ENCODE measurements at regions not wholly inside any gene's neighbourhood (a gene's known extent, or its start where the extent isn't known, plus 50 kb on each side); places are given as distances from the start of the nearest gene placed in this dataset.
A peak's percentile ranks its signal among the peaks of the same experiment; 100 is the strongest.

DNA sequence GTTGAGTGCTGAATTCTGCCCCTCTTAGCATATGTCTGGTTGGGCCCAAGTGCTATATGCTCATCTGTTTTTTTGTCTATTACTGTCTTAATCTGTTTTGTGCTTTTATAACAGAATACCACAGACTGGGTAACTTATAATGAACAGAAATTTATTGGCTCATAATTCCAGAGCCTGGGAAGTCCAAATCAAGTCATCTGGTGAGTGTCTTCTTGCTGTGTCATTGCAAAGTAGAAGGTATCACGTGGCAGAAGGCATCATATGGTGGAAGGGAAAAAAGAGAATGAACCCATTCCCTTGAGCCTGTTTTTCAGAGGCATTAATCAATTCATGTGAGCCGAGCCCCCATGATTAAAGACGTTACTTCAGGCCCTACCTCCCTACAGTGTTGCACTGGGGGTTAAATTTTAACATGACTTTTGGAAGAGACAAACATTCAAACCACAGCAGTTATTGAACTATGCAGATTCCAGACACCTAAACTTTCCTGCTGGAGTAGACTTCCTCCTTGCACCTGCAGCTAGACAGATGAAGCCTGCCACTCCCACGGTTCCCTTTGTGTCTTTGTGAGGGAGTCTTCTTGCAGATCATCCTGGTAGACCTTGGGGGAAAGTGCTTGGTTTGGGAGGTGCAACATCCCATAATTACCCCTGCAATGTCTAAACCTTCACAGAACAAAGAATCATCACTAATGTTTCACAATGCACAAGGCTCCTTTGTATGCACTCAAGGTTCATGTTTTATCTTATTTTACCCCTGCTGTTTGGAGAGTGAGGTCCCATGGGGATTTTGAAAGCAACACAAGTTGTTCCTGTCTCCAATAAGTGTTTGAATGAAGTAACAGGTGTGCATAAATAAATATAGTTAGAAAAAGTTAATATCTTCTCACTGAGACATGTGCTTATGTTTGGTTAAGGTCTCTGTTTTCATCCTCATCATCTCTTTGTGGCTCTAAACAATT is 64.7 kb upstream of the XCR1 start:
- Histone ChIP-seq H3K9me3 (no peaks in the 10 kb centered on the region), H3K27me3 (replicated peaks; ENCODE audit: insufficient read depth) (no peaks in the 10 kb centered on the region), H3K36me3 (no peaks in the 10 kb centered on the region), H3K27ac (no peak overlapping the region), H3K4me3 (no peak overlapping the region), H3K4me1 (ENCODE audit: control insufficient read depth in 1 of 2, low read depth in 2 of 2) (no peaks in the 10 kb centered on the region)
- ATAC-seq (ENCODE audit: insufficient number of reproducible peaks, low FRiP score, low read depth) (no peak), DNase-seq (ENCODE audit: low spot score) (no peak)
- TF ChIP-seq, protein P1, sequence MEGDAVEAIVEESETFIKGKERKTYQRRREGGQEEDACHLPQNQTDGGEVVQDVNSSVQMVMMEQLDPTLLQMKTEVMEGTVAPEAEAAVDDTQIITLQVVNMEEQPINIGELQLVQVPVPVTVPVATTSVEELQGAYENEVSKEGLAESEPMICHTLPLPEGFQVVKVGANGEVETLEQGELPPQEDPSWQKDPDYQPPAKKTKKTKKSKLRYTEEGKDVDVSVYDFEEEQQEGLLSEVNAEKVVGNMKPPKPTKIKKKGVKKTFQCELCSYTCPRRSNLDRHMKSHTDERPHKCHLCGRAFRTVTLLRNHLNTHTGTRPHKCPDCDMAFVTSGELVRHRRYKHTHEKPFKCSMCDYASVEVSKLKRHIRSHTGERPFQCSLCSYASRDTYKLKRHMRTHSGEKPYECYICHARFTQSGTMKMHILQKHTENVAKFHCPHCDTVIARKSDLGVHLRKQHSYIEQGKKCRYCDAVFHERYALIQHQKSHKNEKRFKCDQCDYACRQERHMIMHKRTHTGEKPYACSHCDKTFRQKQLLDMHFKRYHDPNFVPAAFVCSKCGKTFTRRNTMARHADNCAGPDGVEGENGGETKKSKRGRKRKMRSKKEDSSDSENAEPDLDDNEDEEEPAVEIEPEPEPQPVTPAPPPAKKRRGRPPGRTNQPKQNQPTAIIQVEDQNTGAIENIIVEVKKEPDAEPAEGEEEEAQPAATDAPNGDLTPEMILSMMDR (IDR thresholded peaks at IDR 0.05) = no peak

DNA sequence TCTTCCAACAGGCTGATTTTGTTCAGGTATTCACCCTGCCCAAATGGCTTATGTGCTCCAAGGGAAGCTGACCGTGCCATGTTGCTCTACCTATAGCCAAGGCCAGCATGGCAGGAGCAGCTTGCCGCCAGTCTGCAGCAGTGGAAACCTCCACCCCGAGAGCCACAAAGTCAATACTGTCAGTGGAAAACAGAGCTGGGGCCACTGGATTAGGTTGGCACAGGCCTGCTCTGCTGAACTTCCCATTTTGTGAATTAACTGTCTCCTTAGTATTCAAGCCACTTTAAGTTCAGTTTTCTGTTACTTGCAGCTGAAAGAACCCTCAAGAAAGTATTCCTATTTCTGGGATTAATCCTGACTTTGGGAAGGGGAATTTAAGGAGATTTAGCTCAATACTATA is 63.8 kb upstream of the XCR1 start:
- Histone ChIP-seq H3K27ac (no peak overlapping the region), H3K9me3 (no peaks in the 10 kb centered on the region), H3K4me1 (ENCODE audit: control insufficient read depth in 1 of 2, low read depth in 2 of 2) (no peaks in the 10 kb centered on the region), H3K27me3 (replicated peaks; ENCODE audit: insufficient read depth) (no peaks in the 10 kb centered on the region), H3K36me3 (no peaks in the 10 kb centered on the region), H3K4me3 (no peak overlapping the region)
- TF ChIP-seq, protein P1 (IDR thresholded peaks at IDR 0.05) = no peak
- ATAC-seq (ENCODE audit: insufficient number of reproducible peaks, low FRiP score, low read depth) (no peak), DNase-seq (ENCODE audit: low spot score) (no peak)

DNA sequence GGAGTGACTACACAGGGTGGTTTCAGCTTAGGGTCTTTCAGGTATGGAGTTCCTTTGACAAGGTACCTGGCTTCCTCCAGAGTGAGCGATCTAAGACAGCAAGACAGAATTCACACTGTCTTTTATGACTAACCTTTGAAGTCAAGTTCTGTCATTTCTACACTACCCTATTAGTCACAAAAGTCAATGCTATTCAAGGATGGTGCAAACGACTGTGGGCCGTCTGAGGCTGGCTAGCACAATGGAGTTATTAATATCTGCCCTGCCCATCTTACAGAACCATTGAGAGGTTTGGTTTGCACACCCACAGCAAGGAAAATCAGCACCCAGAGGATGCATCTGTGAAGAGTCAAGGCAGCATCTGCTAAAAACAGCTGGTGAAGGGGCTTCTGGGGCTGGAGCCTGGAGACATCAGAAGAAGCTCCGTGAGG is 62.9 kb upstream of the XCR1 start:
- DNase-seq (ENCODE audit: low spot score) = no peak
- H3K27ac ChIP-seq = peak overlapping the region; percentile 11 to 14
- no peaks in the 10 kb centered on the region for H3K36me3 ChIP-seq
- TF ChIP-seq, protein P1 (IDR thresholded peaks at IDR 0.05) = no peak
- no peaks in the 10 kb centered on the region for H3K4me1 ChIP-seq (ENCODE audit: control insufficient read depth in 1 of 2, low read depth in 2 of 2)
- H3K9me3 ChIP-seq = no peaks in the 10 kb centered on the region
- no peak overlapping the region for H3K4me3 ChIP-seq
- no peak for ATAC-seq (ENCODE audit: insufficient number of reproducible peaks, low FRiP score, low read depth)
- H3K27me3 ChIP-seq (replicated peaks; ENCODE audit: insufficient read depth) = no peaks in the 10 kb centered on the region

DNA sequence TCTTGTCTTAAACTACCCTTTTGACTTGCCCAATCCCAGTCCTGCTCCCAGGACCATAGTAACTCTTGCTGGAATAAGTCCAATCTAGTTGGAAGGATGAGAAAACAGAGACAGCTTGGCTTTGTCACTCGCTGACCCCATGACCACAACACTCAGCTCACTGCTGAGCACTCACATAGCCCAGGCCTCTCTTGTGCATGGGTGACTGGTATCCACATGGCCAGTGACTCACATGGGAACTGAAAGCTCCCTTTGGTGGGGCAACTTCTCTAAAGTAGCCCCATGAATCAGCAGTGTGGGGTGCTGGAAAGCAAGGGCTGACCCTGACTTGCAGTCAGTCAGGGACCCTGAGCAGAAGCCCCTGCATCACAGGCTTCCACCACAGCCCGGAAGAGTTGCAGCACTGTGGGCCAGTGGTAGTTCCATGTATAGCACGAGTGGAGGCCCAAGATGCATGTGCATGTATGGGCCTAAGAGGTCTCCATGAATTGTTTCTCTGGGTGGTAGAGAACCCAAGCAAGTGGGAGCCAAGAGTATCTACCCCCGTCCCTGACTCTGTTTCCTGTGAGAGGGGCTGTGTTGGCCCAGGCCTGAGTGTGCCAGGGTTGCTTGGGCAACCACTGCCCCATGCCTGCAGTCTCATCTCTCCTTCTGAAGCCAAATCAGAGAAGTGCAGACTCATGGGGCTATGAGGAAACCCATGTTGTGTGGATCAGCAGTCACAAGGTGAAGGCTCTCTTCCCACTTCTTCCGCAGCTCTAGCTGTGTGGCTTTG is 62.1 kb upstream of the XCR1 start:
- Histone ChIP-seq H3K27me3 (replicated peaks; ENCODE audit: insufficient read depth) (no peaks in the 10 kb centered on the region), H3K36me3 (no peaks in the 10 kb centered on the region), H3K4me1 (ENCODE audit: control insufficient read depth in 1 of 2, low read depth in 2 of 2) (no peaks in the 10 kb centered on the region), H3K9me3 (no peaks in the 10 kb centered on the region), H3K4me3 (no peak overlapping the region), H3K27ac (no peak overlapping the region)
- TF ChIP-seq, protein P1 (IDR thresholded peaks at IDR 0.05) = no peak
- DNase-seq (ENCODE audit: low spot score) (peak; percentile 63), ATAC-seq (ENCODE audit: insufficient number of reproducible peaks, low FRiP score, low read depth) (peak; percentile 39)

DNA sequence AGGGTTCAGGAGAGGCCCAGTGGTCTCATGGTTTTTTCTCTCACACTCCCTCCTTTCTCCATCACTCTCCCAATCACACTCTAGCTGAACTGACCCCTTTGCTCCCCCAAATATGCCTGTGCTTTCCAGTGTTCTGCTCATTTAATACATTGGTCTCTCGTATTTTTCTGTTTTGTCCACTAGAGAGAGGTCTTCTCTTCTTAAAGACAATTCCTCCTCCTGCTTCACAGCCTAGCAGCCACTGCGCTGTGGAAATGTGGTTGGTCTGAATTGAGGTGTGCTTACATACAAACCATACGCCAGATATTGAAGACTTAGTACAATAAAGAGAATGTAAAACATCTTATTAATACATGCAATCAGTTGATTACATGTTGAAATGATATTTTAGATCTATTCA is 60.6 kb upstream of the XCR1 start:
- no peak for DNase-seq (ENCODE audit: low spot score)
- TF ChIP-seq, protein P1 (IDR thresholded peaks at IDR 0.05) = no peak
- ATAC-seq (ENCODE audit: insufficient number of reproducible peaks, low FRiP score, low read depth) = no peak

More for the DNA sequence above, 60.6 kb upstream of the XCR1 start:
- Histone ChIP-seq H3K4me1 (ENCODE audit: control insufficient read depth in 1 of 2, low read depth in 2 of 2) (no peaks in the 10 kb centered on the region), H3K27me3 (replicated peaks; ENCODE audit: insufficient read depth) (no peaks in the 10 kb centered on the region), H3K4me3 (no peak overlapping the region), H3K9me3 (no peaks in the 10 kb centered on the region), H3K36me3 (no peaks in the 10 kb centered on the region), H3K27ac (no peak overlapping the region)
